ENCODE measurements at regions not wholly inside any gene's neighbourhood (a gene's known extent, or its start where the extent isn't known, plus 50 kb on each side); places are given as distances from the start of the nearest gene placed in this dataset.

- DNase-seq (ENCODE audit: low spot score) = no peak
Observed at GRCh38 chr9:82552784-82553183, 510.2 kb downstream of the RASEF start.

GRCh38 chr9:82553654-82554366 is 509.1 kb downstream of the RASEF start:
- peak; percentile 14 for DNase-seq (ENCODE audit: low spot score)

GRCh38 chr9:82554381-82554780 is 508.6 kb downstream of the RASEF start:
- DNase-seq (ENCODE audit: low spot score) = no peak

GRCh38 chr9:82555031-82555430 is 507.9 kb downstream of the RASEF start:
- DNase-seq (ENCODE audit: low spot score) = no peak

GRCh38 chr9:82555431-82556051 is 507.4 kb downstream of the RASEF start:
- DNase-seq (ENCODE audit: low spot score) = no peak

GRCh38 chr9:82558346-82558745 is 504.6 kb downstream of the RASEF start:
- DNase-seq (ENCODE audit: low spot score) = no peak

GRCh38 chr9:82558855-82559630 is 503.9 kb downstream of the RASEF start:
- no peak for DNase-seq (ENCODE audit: low spot score)

- no peak for DNase-seq (ENCODE audit: low spot score)
Observed at GRCh38 chr9:82560036-82560435, 502.9 kb downstream of the RASEF start.

- no peak for DNase-seq (ENCODE audit: low spot score)
Observed at GRCh38 chr9:82560457-82560904, 502.5 kb downstream of the RASEF start.

GRCh38 chr9:82563094-82563493 is 499.8 kb downstream of the RASEF start:
- no peak for DNase-seq (ENCODE audit: low spot score)

GRCh38 chr9:82563841-82564240 is 499.1 kb downstream of the RASEF start:
- DNase-seq (ENCODE audit: low spot score) = no peak

- DNase-seq (ENCODE audit: low spot score) = no peak
Observed at GRCh38 chr9:82565188-82565969, 497.6 kb downstream of the RASEF start.

- DNase-seq (ENCODE audit: low spot score) = no peak
Observed at GRCh38 chr9:82567953-82568352, 495.0 kb downstream of the RASEF start.

GRCh38 chr9:82570226-82570625 is 492.7 kb downstream of the RASEF start:
- DNase-seq (ENCODE audit: low spot score) = no peak

GRCh38 chr9:82571540-82571939 is 491.4 kb downstream of the RASEF start:
- DNase-seq (ENCODE audit: low spot score) = no peak

GRCh38 chr9:82572146-82572545 is 490.8 kb downstream of the RASEF start:
- DNase-seq (ENCODE audit: low spot score) = no peak

GRCh38 chr9:82574911-82575310 is 488.0 kb downstream of the RASEF start:
- DNase-seq (ENCODE audit: low spot score) = no peak

GRCh38 chr9:82580921-82581320 is 482.0 kb downstream of the RASEF start:
- no peak for DNase-seq (ENCODE audit: low spot score)

GRCh38 chr9:82581516-82581915 is 481.4 kb downstream of the RASEF start:
- DNase-seq (ENCODE audit: low spot score) = no peak

- DNase-seq (ENCODE audit: low spot score) = no peak
Observed at GRCh38 chr9:82581935-82582334, 481.0 kb downstream of the RASEF start.

- DNase-seq (ENCODE audit: low spot score) = no peak
Observed at GRCh38 chr9:82582693-82583092, 480.2 kb downstream of the RASEF start.

GRCh38 chr9:82583524-82583923 is 479.4 kb downstream of the RASEF start:
- no peak for DNase-seq (ENCODE audit: low spot score)

All from activated CD4-positive, alpha-beta T cell treated with anti-CD3 and anti-CD28 coated beads, Interleukin-2, Interleukin-4, amounts not matched to agents 100 ng/mL and 50 ng/mL, durations not matched to agents 16 hours and 8 hours (primary cell).